GM23248 (cell line): ENCODE measurements at regions not wholly inside any gene's neighbourhood (a gene's known extent, or its start where the extent isn't known, plus 50 kb on each side); places are given as distances from the start of the nearest gene placed in this dataset.

Experiments
- DNase-seq: peaks from one replicate; pipeline ENCODE4 v3.0.0-alpha.2; 2015
- H2AFZ ChIP-seq: fragments of 200-600 bp; sonication (generic); 2 replicates; pipeline ENCODE4 v1.6.1; 2016; ENCODE audit warnings: antibody characterized with exemption
- H3F3A ChIP-seq: fragments of 200-600 bp; sonication (generic); 2 replicates; pipeline ENCODE4 v1.6.1; 2016; ENCODE audit warnings: mild to moderate bottlenecking, antibody characterized with exemption, mixed run types; ENCODE audit not compliant: insufficient read depth
- H3K27ac ChIP-seq: fragments of 200-600 bp; sonication (generic); 2 replicates; pipeline ENCODE4 v1.5.1; 2016; ENCODE audit warnings: mild to moderate bottlenecking
- H3K27me3 ChIP-seq: fragments of 200-600 bp; sonication (generic); replicated peaks from 2 replicates; pipeline ENCODE4 v1.6.1; 2016; ENCODE audit warnings: mild to moderate bottlenecking; ENCODE audit not compliant: insufficient read depth
- H3K36me3 ChIP-seq: fragments of 200-600 bp; sonication (generic); 2 replicates; pipeline ENCODE4 v1.6.1; 2016; ENCODE audit warnings: low read depth, mild to moderate bottlenecking
- H3K4me1 ChIP-seq: fragments of 200-600 bp; sonication (generic); 2 replicates; pipeline ENCODE4 v1.6.1; 2016; ENCODE audit warnings: mild to moderate bottlenecking; ENCODE audit not compliant: insufficient read depth
- H3K4me2 ChIP-seq: fragments of 200-600 bp; sonication (generic); one replicate; pipeline ENCODE4 v1.6.1; 2016; ENCODE audit warnings: mild to moderate bottlenecking; ENCODE audit not compliant: unreplicated experiment
- H3K4me3 ChIP-seq: fragments of 200-600 bp; sonication (generic); 2 replicates; pipeline ENCODE4 v1.5.1; 2016; ENCODE audit warnings: mild to moderate bottlenecking
- H3K79me2 ChIP-seq: fragments of 200-600 bp; sonication (generic); 2 replicates; pipeline ENCODE4 v1.6.1; 2016; ENCODE audit warnings: mild to moderate bottlenecking; ENCODE audit not compliant: insufficient read depth
- H3K9ac ChIP-seq: fragments of 200-600 bp; sonication (generic); 2 replicates; pipeline ENCODE4 v1.6.1; 2016; ENCODE audit warnings: mild to moderate bottlenecking
- H3K9me2 ChIP-seq: fragments of 200-600 bp; sonication (generic); 2 replicates; pipeline ENCODE4 v1.6.1; 2016; ENCODE audit warnings: mixed run types, mild to moderate bottlenecking, moderate library complexity; ENCODE audit not compliant: insufficient read depth
- H3K9me3 ChIP-seq: fragments of 200-600 bp; sonication (generic); one replicate; pipeline ENCODE4 v1.6.1; 2017; ENCODE audit warnings: low read depth
- H4K20me1 ChIP-seq: fragments of 200-600 bp; sonication (generic); 2 replicates; pipeline ENCODE4 v1.6.0; 2016; ENCODE audit not compliant: insufficient read depth
- EZH2 ChIP-seq: fragments of 200-600 bp; sonication (generic); IDR thresholded peaks from 2 replicates; pipeline ENCODE4 v1.6.1; 2018; ENCODE audit warnings: antibody characterized with exemption, mild to moderate bottlenecking; ENCODE audit not compliant: insufficient read depth, poor library complexity, severe bottlenecking
- EZH2phosphoT487 ChIP-seq: fragments of 200-600 bp; sonication (generic); IDR thresholded peaks from 2 replicates; pipeline ENCODE4 v1.6.1; 2018; ENCODE audit warnings: antibody characterized with exemption, moderate library complexity, mild to moderate bottlenecking, low read depth; ENCODE audit not compliant: insufficient read depth
- WGBS, 2 experiments: methylation state at CpG; one replicate each; pipeline ENCODE4 v1.1.6; 2015 to 2017; ENCODE audit warnings: low lambda C conversion rate in 2 of 2, low coverage in 1 of 2; ENCODE audit errors: missing lambda C conversion rate in 2 of 2; 5-methylcytosine and 5-hydroxymethylcytosine counted together
- in situ Hi-C: fragments of 300-500 bp; cut with MboI; formaldehyde crosslinking; loops from 2 replicates; pipeline ENCODE4 v1.15.0; 2020

DNA sequence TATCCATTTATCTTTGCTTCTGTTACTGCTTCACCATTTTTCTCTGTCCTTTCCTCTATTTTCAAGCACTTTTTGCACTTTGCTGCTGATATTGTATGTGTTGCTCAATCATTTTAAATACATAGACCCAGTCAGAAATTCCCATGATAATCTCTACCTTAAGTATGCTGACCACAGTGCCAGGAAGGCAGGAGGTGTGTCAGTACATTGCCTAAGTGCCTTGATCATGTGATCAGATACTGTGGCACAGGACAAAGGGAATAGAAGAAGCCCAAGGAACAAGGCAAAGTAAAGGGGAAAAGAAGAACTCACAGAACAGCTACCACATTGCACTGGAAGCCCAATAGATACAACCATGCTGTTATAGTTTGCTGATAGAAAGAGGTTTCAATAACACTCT is 53.7 kb upstream of the CD36 start:
- Histone ChIP-seq H3K4me2 (no peak overlapping the region), H3K9ac (no peak overlapping the region), H2AFZ (no peak overlapping the region), H3K4me3 (no peak overlapping the region), H3K9me3 (no peaks in the 10 kb centered on the region), H4K20me1 (no peaks in the 10 kb centered on the region), H3K27ac (no peak overlapping the region), H3K79me2 (no peaks in the 10 kb centered on the region), H3K4me1 (no peaks in the 10 kb centered on the region), H3K9me2 (no peaks in the 10 kb centered on the region), H3F3A (no peaks in the 10 kb centered on the region), H3K36me3 (no peaks in the 10 kb centered on the region), H3K27me3 (no peaks in the 10 kb centered on the region)
- no peak for TF ChIP-seq EZH2phosphoT487
- DNase-seq: peak; percentile 20
- in situ Hi-C loops: no loop called here

- H3K79me2 ChIP-seq: no peaks in the 10 kb centered on the region
- no peaks in the 10 kb centered on the region for H3F3A ChIP-seq
- no peaks in the 10 kb centered on the region for H4K20me1 ChIP-seq
- no peaks in the 10 kb centered on the region for H3K9me2 ChIP-seq
- 80 to 82% methylated on average over 1 of the region's 1 CpG for WGBS, 2 experiments
- H3K4me2 ChIP-seq: no peak overlapping the region
- no peak overlapping the region for H3K27ac ChIP-seq
- H3K9me3 ChIP-seq: no peaks in the 10 kb centered on the region
- no peak for DNase-seq
- H3K9ac ChIP-seq: no peak overlapping the region
- no peak overlapping the region for H2AFZ ChIP-seq
- H3K36me3 ChIP-seq: no peaks in the 10 kb centered on the region
- in situ Hi-C loops: no loop called here
- no peak overlapping the region for H3K4me3 ChIP-seq
- no peaks in the 10 kb centered on the region for H3K4me1 ChIP-seq
- H3K27me3 ChIP-seq: no peaks in the 10 kb centered on the region
- TF ChIP-seq EZH2phosphoT487: no peak
- TF ChIP-seq EZH2: no peak
Observed at GRCh38 chr7:80587538-80587937, 50.9 kb upstream of the CD36 start.

DNA sequence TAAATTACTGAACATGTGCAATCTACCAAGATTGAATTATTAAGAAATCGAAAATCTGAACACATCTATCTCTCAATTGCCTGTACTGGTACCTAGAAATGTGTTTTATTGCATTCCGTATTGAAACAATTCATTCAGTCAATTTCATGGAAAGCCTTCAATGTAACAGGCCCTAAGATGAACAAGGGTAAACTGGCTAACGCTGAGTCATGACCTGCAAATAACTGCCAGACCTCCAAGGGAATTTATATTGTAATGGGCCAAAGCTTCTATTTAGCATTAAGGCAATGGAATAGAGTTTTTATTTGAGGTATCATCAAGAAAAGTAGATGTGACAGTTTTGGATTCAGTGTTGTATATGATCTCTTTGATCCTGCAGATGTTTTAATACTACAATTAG is 49.9 kb upstream of the CD36 start:
- Histone ChIP-seq H3K9me2 (no peaks in the 10 kb centered on the region), H2AFZ (no peak overlapping the region), H3K27me3 (no peaks in the 10 kb centered on the region), H3K27ac (no peak overlapping the region), H3K36me3 (no peaks in the 10 kb centered on the region), H3F3A (no peaks in the 10 kb centered on the region), H3K9me3 (no peaks in the 10 kb centered on the region), H3K4me3 (no peak overlapping the region), H3K9ac (no peak overlapping the region), H4K20me1 (no peaks in the 10 kb centered on the region), H3K79me2 (no peaks in the 10 kb centered on the region), H3K4me2 (no peak overlapping the region), H3K4me1 (no peaks in the 10 kb centered on the region)
- DNase-seq: peak; percentile 39
- in situ Hi-C loops: no loop called here
- TF ChIP-seq EZH2phosphoT487: no peak
- TF ChIP-seq EZH2: no peak
- WGBS, 2 experiments: 67 to 72% methylated on average over 3 of the region's 3 CpGs
